GM23338 (cell line): ENCODE measurements at regions not wholly inside any gene's neighbourhood (a gene's known extent, or its start where the extent isn't known, plus 50 kb on each side); places are given as distances from the start of the nearest gene placed in this dataset.

Experiments
- ATAC-seq: fragments of 200-7000 bp; cut with Tn5 transposase; 3 replicates; pipeline ENCODE4 v1.9.1; 2020
- DNase-seq: peaks from one replicate; pipeline ENCODE4 v3.0.0-alpha.2; 2015; ENCODE audit warnings: low spot score
- H2AFZ ChIP-seq: fragments of 200-600 bp; sonication (generic); 2 replicates; pipeline ENCODE4 v1.8.0; 2016; ENCODE audit warnings: antibody characterized with exemption, mild to moderate bottlenecking, moderate library complexity
- H3F3A ChIP-seq: fragments of 200-600 bp; sonication (generic); replicated peaks from 2 replicates; pipeline ENCODE4 v1.8.0; 2017; ENCODE audit warnings: antibody characterized with exemption, mixed run types, low read depth
- H3K27ac ChIP-seq: fragments of 200-600 bp; sonication (generic); 2 replicates; pipeline ENCODE4 v1.6.1; 2016; ENCODE audit warnings: low read depth
- H3K27me3 ChIP-seq: fragments of 200-600 bp; sonication (generic); 2 replicates; pipeline ENCODE4 v1.8.0; 2016; ENCODE audit warnings: mild to moderate bottlenecking, mixed run types, moderate library complexity; ENCODE audit not compliant: insufficient read depth
- H3K36me3 ChIP-seq: fragments of 200-600 bp; sonication (generic); 2 replicates; pipeline ENCODE4 v1.8.0; 2016; ENCODE audit warnings: mild to moderate bottlenecking; ENCODE audit not compliant: insufficient read depth
- H3K4me1 ChIP-seq: fragments of 200-600 bp; sonication (generic); 2 replicates; pipeline ENCODE4 v1.8.0; 2016; ENCODE audit warnings: mild to moderate bottlenecking, moderate library complexity; ENCODE audit not compliant: insufficient read depth
- H3K4me2 ChIP-seq: fragments of 200-600 bp; sonication (generic); 2 replicates; pipeline ENCODE4 v1.7.1; 2017; ENCODE audit warnings: mixed run types
- H3K4me3 ChIP-seq: fragments of 200-600 bp; sonication (generic); 2 replicates; pipeline ENCODE4 v1.6.1; 2016; ENCODE audit warnings: mixed run types
- H3K79me2 ChIP-seq: fragments of 200-600 bp; sonication (generic); replicated peaks from 2 replicates; pipeline ENCODE4 v1.8.0; 2017; ENCODE audit warnings: mild to moderate bottlenecking; ENCODE audit not compliant: insufficient read depth
- H3K9me2 ChIP-seq: fragments of 200-600 bp; sonication (generic); 2 replicates; pipeline ENCODE4 v1.8.0; 2017; ENCODE audit not compliant: insufficient read depth
- H4K20me1 ChIP-seq: fragments of 200-600 bp; sonication (generic); replicated peaks from 2 replicates; pipeline ENCODE4 v1.8.0; 2017; ENCODE audit warnings: mild to moderate bottlenecking; ENCODE audit not compliant: insufficient read depth
- H3K27ac Mint-ChIP-seq: 2 replicates; pipeline ENCODE4 v1.8.0; 2020; ENCODE audit warnings: inconsistent platforms, mild to moderate bottlenecking, moderate library complexity, mixed read lengths
- H3K27me3 Mint-ChIP-seq: 3 replicates; pipeline ENCODE4 v1.8.0; 2022; ENCODE audit warnings: low read depth, mild to moderate bottlenecking, moderate library complexity, mixed read lengths, inconsistent platforms; ENCODE audit not compliant: insufficient read depth, poor library complexity
- H3K36me3 Mint-ChIP-seq: 3 replicates; pipeline ENCODE4 v1.8.0; 2021; ENCODE audit warnings: low read depth, mild to moderate bottlenecking, inconsistent platforms, moderate library complexity, mixed read lengths
- H3K4me1 Mint-ChIP-seq: 3 replicates; pipeline ENCODE4 v1.8.0; 2020; ENCODE audit warnings: mild to moderate bottlenecking, inconsistent platforms, mixed read lengths
- H3K4me3 Mint-ChIP-seq: 3 replicates; pipeline ENCODE4 v1.8.0; 2021; ENCODE audit warnings: moderate library complexity, mild to moderate bottlenecking, inconsistent platforms, mixed read lengths
- H3K9me3 Mint-ChIP-seq: 3 replicates; pipeline ENCODE4 v1.8.0; 2020; ENCODE audit warnings: moderate library complexity, mild to moderate bottlenecking, inconsistent platforms, mixed read lengths
- CREB1 ChIP-seq: fragments of 250-450 bp; sonication (Bioruptor Pico); IDR thresholded peaks from 2 replicates; pipeline ENCODE4 v1.5.0; 2020; ENCODE audit warnings: low read depth, mild to moderate bottlenecking, moderate library complexity
- CTCF ChIP-seq, 2 experiments: fragments of 200-600 bp in 1 of 2; sonication (generic) in 1 of 2; conservative IDR thresholded peaks; 2 replicates each; pipeline versions ENCODE4 v1.5.1 to v1.6.1; 2016 to 2017; ENCODE audit warnings: antibody characterized with exemption in 2 of 2, low read depth in 2 of 2, mild to moderate bottlenecking in 2 of 2, moderate library complexity in 1 of 2
- ETS1 ChIP-seq: IDR thresholded peaks from 2 replicates; pipeline ENCODE4 v1.6.1; 2016; ENCODE audit warnings: antibody characterized with exemption
- JUNB ChIP-seq: IDR thresholded peaks from one replicate; pipeline ENCODE4 v1.6.1; 2016; ENCODE audit warnings: antibody characterized with exemption; ENCODE audit not compliant: unreplicated experiment
- STAT1 ChIP-seq: IDR thresholded peaks from one replicate; pipeline ENCODE4 v1.6.1; 2016; ENCODE audit warnings: antibody characterized with exemption; ENCODE audit not compliant: unreplicated experiment

GRCh38 chr6:87912102-87912501 is 135.5 kb upstream of the SPACA1 start:
- H3K36me3 Mint-ChIP-seq = no peaks in the 10 kb centered on the region; the same call in 2 of the 3 replicates
- H3K4me2 ChIP-seq = no peak overlapping the region
- H3K4me1 ChIP-seq = peaks cover 14% of the 10 kb centered on the region

GRCh38 chr6:87909849-87910248 is 137.8 kb upstream of the SPACA1 start:
- peaks cover 36% of the 10 kb centered on the region for H3K4me1 ChIP-seq
- Mint-ChIP-seq H3K27ac (no peak overlapping the region), H3K36me3 (no peaks in the 10 kb centered on the region), H3K4me3 (no peak overlapping the region), H3K4me1 (peaks cover 42% of the 10 kb centered on the region), H3K9me3 (no peaks in the 10 kb centered on the region), H3K27me3 (peaks cover 2% of the 10 kb centered on the region)
- H2AFZ ChIP-seq = no peak overlapping the region
- TF ChIP-seq CTCF (conservative IDR thresholded peaks at IDR 0.05; ENCODE audit: low read depth in 2 of 2) (no peak), CREB1 (no peak), STAT1 (no peak), ETS1 (no peak), JUNB (no peak)
- H3K27ac ChIP-seq = no peak overlapping the region
- no peaks in the 10 kb centered on the region for H3F3A ChIP-seq
- no peaks in the 10 kb centered on the region for H3K27me3 ChIP-seq
- ATAC-seq = no peak
- H4K20me1 ChIP-seq = no peaks in the 10 kb centered on the region
- peaks cover 4% of the 10 kb centered on the region; the same call in 1 of the 2 replicates for H3K9me2 ChIP-seq
- DNase-seq = no peak
- no peaks in the 10 kb centered on the region for H3K79me2 ChIP-seq
- H3K4me3 ChIP-seq = no peak overlapping the region
- H3K36me3 ChIP-seq = no peaks in the 10 kb centered on the region
- no peak overlapping the region for H3K4me2 ChIP-seq

More at GRCh38 chr6:87912102-87912501, 135.5 kb upstream of the SPACA1 start:
- Histone ChIP-seq H3K27me3 (no peaks in the 10 kb centered on the region), H3K27ac (no peak overlapping the region), H2AFZ (no peak overlapping the region), H3K9me2 (peaks cover 4% of the 10 kb centered on the region; the same call in 1 of the 2 replicates), H4K20me1 (no peaks in the 10 kb centered on the region), H3F3A (no peaks in the 10 kb centered on the region), H3K79me2 (no peaks in the 10 kb centered on the region), H3K36me3 (no peaks in the 10 kb centered on the region), H3K4me3 (no peak overlapping the region)
- Mint-ChIP-seq H3K4me3 (no peak overlapping the region), H3K27me3 (peaks cover 4% of the 10 kb centered on the region), H3K4me1 (peaks cover 21% of the 10 kb centered on the region), H3K9me3 (peaks cover 2% of the 10 kb centered on the region; the same call in 1 of the 3 replicates), H3K27ac (no peak overlapping the region)
- DNase-seq (no peak), ATAC-seq (no peak)
- TF ChIP-seq ETS1 (no peak), STAT1 (no peak), JUNB (no peak)
